ENCODE measurements at regions not wholly inside any gene's neighbourhood (a gene's known extent, or its start where the extent isn't known, plus 50 kb on each side); places are given as distances from the start of the nearest gene placed in this dataset.

GRCh38 chr5:72611118-72611730 is 104.0 kb upstream of the ZNF366 start (continued):
- TF ChIP-seq CUX1 (CRISPR knock-in tag; IDR thresholded peaks at IDR 0.05) (no peak), ZNF23 (CRISPR knock-in tag; IDR thresholded peaks at IDR 0.05) (no peak), HDAC3 (IDR thresholded peaks at IDR 0.05; ENCODE audit: borderline replicate concordance, partially characterized antibody) (peak; percentile 26), SPI1 (IDR thresholded peaks at IDR 0.05; ENCODE audit: borderline replicate concordance, low read depth, low read length) (peak; percentile 59; the same call in 1 of the 2 replicates), TBL1XR1 (IDR thresholded peaks at IDR 0.05; ENCODE audit: low read length in 2 of 2) (no peak), AFF4 (CRISPR knock-in tag; IDR thresholded peaks at IDR 0.05) (no peak), WHSC1 (IDR thresholded peaks at IDR 0.05; ENCODE audit: low read length) (no peak), CTCFL (IDR thresholded peaks at IDR 0.05; ENCODE audit: borderline replicate concordance, insufficient read depth, low read depth, low read length, poor library complexity, severe bottlenecking) (peak; percentile 54), TARDBP (IDR thresholded peaks at IDR 0.05) (no peak), PCBP2 (IDR thresholded peaks at IDR 0.05; ENCODE audit: low read depth, low read length, poor library complexity, severe bottlenecking) (no peak), ZNF280B (CRISPR knock-in tag; IDR thresholded peaks at IDR 0.05) (no peak), TAF7 (tag; IDR thresholded peaks at IDR 0.05) (no peak), HDAC1 (IDR thresholded peaks at IDR 0.05) (no peak), ZNF589 (CRISPR knock-in tag; IDR thresholded peaks at IDR 0.05; ENCODE audit: low read depth) (no peak), RAD21 (CRISPR knock-in tag; conservative IDR thresholded peaks at IDR 0.05 in 1 of 2, IDR thresholded peaks at IDR 0.05 in 1 of 2) (peak; percentile 76 to 89)
